B cell (primary cell): ENCODE measurements at regions not wholly inside any gene's neighbourhood (a gene's known extent, or its start where the extent isn't known, plus 50 kb on each side); places are given as distances from the start of the nearest gene placed in this dataset.

Experiments
- ATAC-seq: fragments of 200-7000 bp; cut with Tn5 transposase; one replicate; pipeline ENCODE4 v1.10.0; 2021; ENCODE audit warnings: low read depth, mild to moderate bottlenecking, moderate number of reproducible peaks, moderate library complexity
- CTCF ChIA-PET: fragments of 350-600 bp; sonication (Branson Sonifier 250); formaldehyde crosslinking; loops from one replicate; lab custom pipeline; 2021; ENCODE audit warnings: antibody characterized with exemption, inconsistent platforms; lab: Charles Lee
- POLR2A ChIA-PET: fragments of 350-600 bp; sonication (Branson Sonifier 250); formaldehyde crosslinking; loops from one replicate; lab custom pipeline; 2021; ENCODE audit warnings: antibody characterized with exemption; lab: Charles Lee
- DNase-seq: peaks from one replicate; pipeline ENCODE4 v3.0.0; 2013
- H2AFZ ChIP-seq: 2 replicates; pipeline ENCODE4 v1.6.1; 2012; ENCODE audit warnings: mild to moderate bottlenecking, low read depth, low read length; ENCODE audit not compliant: insufficient read depth, poor library complexity, severe bottlenecking
- H3K27ac ChIP-seq, 2 donors: 1 replicate in 1 of 2; 2 replicates in 1 of 2; pipeline ENCODE4 v1.5.1; 2012 to 2013; ENCODE audit warnings: low read length in 2 of 2, mild to moderate bottlenecking in 2 of 2, moderate library complexity in 1 of 2
- H3K27me3 ChIP-seq, 4 experiments: fragments of 200-600 bp in 1 of 4; sonication (generic) in 1 of 4; replicated peaks in 1 of 4; 1 replicate in 2 of 4; 2 replicates in 2 of 4; pipeline versions ENCODE4 v1.6.1 to v1.7.0; 2013 to 2016; ENCODE audit warnings: low read length in 3 of 4, mild to moderate bottlenecking in 2 of 4, mixed read lengths in 1 of 4, moderate library complexity in 1 of 4; ENCODE audit not compliant: insufficient read depth in 4 of 4, control insufficient read depth in 3 of 4; ENCODE audit errors: control extremely low read depth in 1 of 4
- H3K36me3 ChIP-seq, 2 experiments: replicated peaks in 1 of 2; 1 replicate in 1 of 2; 2 replicates in 1 of 2; pipeline versions ENCODE4 v1.6.1 to v1.7.1; 2013; ENCODE audit warnings: low read length in 1 of 2; ENCODE audit not compliant: insufficient read depth in 2 of 2, control insufficient read depth in 1 of 2; ENCODE audit errors: control extremely low read depth in 1 of 2, extremely low read depth in 1 of 2
- H3K4me1 ChIP-seq, 2 donors: fragments of 200-600 bp in 1 of 2; sonication (generic) in 1 of 2; 1 replicate in 1 of 2; 2 replicates in 1 of 2; pipeline versions ENCODE4 v1.5.1 to v1.6.1; 2013 to 2017; ENCODE audit warnings: low read length in 2 of 2; ENCODE audit not compliant: control insufficient read depth in 2 of 2, insufficient read depth in 2 of 2
- H3K4me2 ChIP-seq: replicated peaks from 2 replicates; pipeline ENCODE3; 2012; ENCODE audit warnings: mild to moderate bottlenecking, low read depth, low read length; ENCODE audit not compliant: poor library complexity, severe bottlenecking
- H3K4me3 ChIP-seq, 5 experiments: fragments of 200-600 bp in 1 of 5; sonication (generic) in 1 of 5; 1 replicate in 3 of 5; 2 replicates in 2 of 5; pipeline versions ENCODE4 v1.5.1 to v1.7.0; 2011 to 2016; ENCODE audit warnings: low read length in 4 of 5, mild to moderate bottlenecking in 4 of 5, low read depth in 2 of 5, control low read depth in 1 of 5, moderate library complexity in 1 of 5; ENCODE audit not compliant: insufficient read depth in 1 of 5; ENCODE audit errors: control extremely low read depth in 1 of 5, extremely low read depth in 1 of 5
- H3K79me2 ChIP-seq: fragments of 200-600 bp; sonication (generic); one replicate; pipeline ENCODE4 v1.6.0; 2016; ENCODE audit warnings: low read length; ENCODE audit not compliant: control insufficient read depth, insufficient read depth
- H3K9ac ChIP-seq: fragments of 200-600 bp; sonication (generic); 2 replicates; pipeline ENCODE4 v1.6.1; 2017; ENCODE audit warnings: mild to moderate bottlenecking, low read length, moderate library complexity
- H3K9me3 ChIP-seq, 3 donors: one replicate each; pipeline versions ENCODE4 v1.6.1 to v1.7.1; 2013; ENCODE audit warnings: low read length in 2 of 3; ENCODE audit not compliant: control insufficient read depth in 2 of 3, insufficient read depth in 1 of 3; ENCODE audit errors: control extremely low read depth in 1 of 3
- H4K20me1 ChIP-seq: 2 replicates; pipeline ENCODE4 v1.6.0; 2012; ENCODE audit warnings: mild to moderate bottlenecking, low read length; ENCODE audit not compliant: insufficient read depth, control insufficient read depth, poor library complexity, severe bottlenecking
- H3K27ac Mint-ChIP-seq: one replicate; pipeline ENCODE4 v1.8.0; 2021; ENCODE audit warnings: mixed read lengths
- H3K27me3 Mint-ChIP-seq: one replicate; pipeline ENCODE4 v1.8.0; 2021; ENCODE audit warnings: mixed read lengths
- H3K4me1 Mint-ChIP-seq: one replicate; pipeline ENCODE4 v1.8.0; 2021; ENCODE audit warnings: mixed read lengths
- H3K4me3 Mint-ChIP-seq: one replicate; pipeline ENCODE4 v1.8.0; 2021; ENCODE audit warnings: mixed read lengths
- H3K9me3 Mint-ChIP-seq: one replicate; pipeline ENCODE4 v1.8.0; 2022; ENCODE audit warnings: mixed read lengths; ENCODE audit not compliant: insufficient read depth
- CTCF ChIP-seq: fragments of 200-600 bp; IDR thresholded peaks from one replicate; pipeline ENCODE4 v1.8.0; 2022; ENCODE audit warnings: antibody characterized with exemption, mild to moderate bottlenecking
- EZH2 ChIP-seq: IDR thresholded peaks from 2 replicates; pipeline ENCODE4 v1.6.1; 2012; ENCODE audit warnings: borderline replicate concordance, low read depth, mild to moderate bottlenecking, moderate library complexity, low read length; ENCODE audit not compliant: insufficient read depth, poor library complexity, severe bottlenecking
- WGBS: methylation state at CpG from one replicate; pipeline ENCODE4 v1.1.5; 2013; ENCODE audit warnings: missing lambda C conversion rate; ENCODE audit not compliant: insufficient coverage; 5-methylcytosine and 5-hydroxymethylcytosine counted together
- intact Hi-C: fragments of 100-400 bp; cut with micrococcal nuclease; formaldehyde crosslinking; loops from one replicate; pipeline ENCODE4 v1.10.0; 2022

DNA sequence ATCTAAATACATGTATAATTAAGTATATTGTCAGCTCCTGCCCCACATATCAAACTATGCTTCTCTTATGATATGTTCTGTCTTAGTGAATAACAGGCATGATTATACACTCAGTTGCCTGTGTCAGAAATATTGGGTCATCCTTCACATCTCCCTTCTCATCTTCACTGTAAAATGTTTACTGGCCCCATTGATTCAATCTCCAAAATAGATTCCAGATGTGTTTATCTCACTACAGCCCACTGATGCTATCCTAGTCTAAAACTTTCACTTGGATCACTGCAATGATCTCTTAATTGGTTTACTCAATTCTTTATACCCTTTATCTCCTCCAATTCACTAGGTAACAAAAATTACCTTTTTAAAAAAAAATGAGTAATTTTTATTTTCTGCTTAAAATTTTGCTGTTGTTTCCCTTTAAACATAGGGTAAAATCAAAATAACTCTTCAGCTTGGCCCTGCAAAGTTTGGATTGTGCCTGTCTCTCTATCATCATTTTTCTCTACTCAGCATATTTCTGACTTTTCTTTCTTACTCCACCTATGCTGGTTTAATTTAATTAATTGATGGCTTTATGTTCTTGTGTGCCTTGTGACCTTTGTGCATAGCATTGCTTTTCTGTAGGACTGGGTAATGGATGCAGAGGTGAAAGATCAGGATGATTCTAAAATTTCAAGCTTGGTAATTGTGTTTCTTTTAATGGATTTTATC, 233.9 kb upstream of the FOXP2 start:
- CTCF ChIA-PET, result no interaction called here
- H3K27ac Mint-ChIP-seq, result no peak overlapping the region
- no peak for DNase-seq
- H3K9me3 Mint-ChIP-seq, result no peaks in the 10 kb centered on the region
- H3K9ac ChIP-seq, result no peak overlapping the region
- no peak overlapping the region for H3K27ac ChIP-seq
- H3K36me3 ChIP-seq, result no peaks in the 10 kb centered on the region
- ATAC-seq, result no peak
- H2AFZ ChIP-seq, result no peak overlapping the region
- H3K4me3 Mint-ChIP-seq, result no peak overlapping the region
- H4K20me1 ChIP-seq, result no peaks in the 10 kb centered on the region
- no peaks in the 10 kb centered on the region for H3K4me1 ChIP-seq
- no peaks in the 10 kb centered on the region for H3K79me2 ChIP-seq
- H3K4me3 ChIP-seq, result no peak overlapping the region
- POLR2A ChIA-PET, result no interaction called here
- no peaks in the 10 kb centered on the region for H3K27me3 Mint-ChIP-seq
- intact Hi-C loops, result no loop called here
- no peaks in the 10 kb centered on the region for H3K4me1 Mint-ChIP-seq
- TF ChIP-seq CTCF (no peak), EZH2 (no peak)
- no peaks in the 10 kb centered on the region for H3K9me3 ChIP-seq
- no peak overlapping the region for H3K4me2 ChIP-seq
- no peaks in the 10 kb centered on the region for H3K27me3 ChIP-seq

DNA sequence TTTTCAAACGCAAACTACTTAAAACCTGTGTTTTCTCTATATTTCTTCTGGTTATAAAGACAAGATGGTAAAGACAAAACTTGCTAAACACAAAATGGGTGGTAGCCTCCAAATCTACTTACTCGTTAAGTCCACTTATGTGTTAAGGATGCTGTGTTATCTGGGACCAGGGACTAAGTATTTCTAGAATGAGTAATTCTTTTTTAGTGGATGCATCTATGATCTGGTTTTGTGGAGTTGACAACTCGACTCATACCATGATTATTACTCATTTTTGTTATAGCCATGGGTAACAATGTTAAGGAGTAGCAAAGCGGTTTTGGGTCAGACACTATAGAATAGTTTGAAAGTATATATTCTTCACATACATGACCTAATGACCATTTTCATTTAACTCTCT, 239.5 kb upstream of the FOXP2 start:
- Mint-ChIP-seq H3K27ac (no peak overlapping the region), H3K27me3 (no peaks in the 10 kb centered on the region), H3K4me1 (no peaks in the 10 kb centered on the region), H3K4me3 (no peak overlapping the region), H3K9me3 (no peaks in the 10 kb centered on the region)
- no peaks in the 10 kb centered on the region for H3K27me3 ChIP-seq
- TF ChIP-seq CTCF, result no peak
- no peak for TF ChIP-seq EZH2
- no CpG with 5 or more reads among the region's 4 CpGs for WGBS
- H3K36me3 ChIP-seq, result no peaks in the 10 kb centered on the region
- ChIA-PET POLR2A (no interaction called here), CTCF (no interaction called here)
- no peak overlapping the region for H3K4me2 ChIP-seq
- H3K4me3 ChIP-seq, result no peak overlapping the region
- no peak overlapping the region for H2AFZ ChIP-seq
- no peaks in the 10 kb centered on the region for H3K4me1 ChIP-seq
- H3K27ac ChIP-seq, result no peak overlapping the region
- H3K9ac ChIP-seq, result no peak overlapping the region
- no peak for DNase-seq
- H3K9me3 ChIP-seq, result no peaks in the 10 kb centered on the region
- ATAC-seq, result no peak
- H4K20me1 ChIP-seq, result no peaks in the 10 kb centered on the region
- intact Hi-C loops, result no loop called here
- no peaks in the 10 kb centered on the region for H3K79me2 ChIP-seq
